ENCODE measurements at regions not wholly inside any gene's neighbourhood (a gene's known extent, or its start where the extent isn't known, plus 50 kb on each side); places are given as distances from the start of the nearest gene placed in this dataset.

- H3K36me3 ChIP-seq (replicated peaks; ENCODE audit: insufficient read depth, low read length), result no peaks in the 10 kb centered on the region
These were observed 216.9 kb upstream of the THBS1 start for GRCh38 chr15:39363761-39364586.

GRCh38 chr15:39364721-39365120 is 216.2 kb upstream of the THBS1 start:
- H3K4me3 ChIP-seq (ENCODE audit: low read length), result no peak overlapping the region
- H3K4me2 ChIP-seq (ENCODE audit: low read depth, low read length), result no peak overlapping the region
- H3K9ac ChIP-seq (ENCODE audit: low read length), result no peak overlapping the region
- H3K9me3 ChIP-seq (replicated peaks; ENCODE audit: insufficient read depth, low read length), result no peaks in the 10 kb centered on the region
- no peaks in the 10 kb centered on the region for H3K9me2 ChIP-seq (replicated peaks; ENCODE audit: insufficient read depth, low read length)
- H3K79me2 ChIP-seq (ENCODE audit: low read length), result no peaks in the 10 kb centered on the region
- no peak for DNase-seq
- H3K27me3 ChIP-seq (replicated peaks; ENCODE audit: insufficient read depth, low read length), result no peaks in the 10 kb centered on the region
- no peak overlapping the region for H2AFZ ChIP-seq (ENCODE audit: low read length)
- no peaks in the 10 kb centered on the region for H4K20me1 ChIP-seq (ENCODE audit: insufficient read depth, low read length)
- TF ChIP-seq CTCF (IDR thresholded peaks at IDR 0.05; ENCODE audit: low read length), result no peak
- no peak for TF ChIP-seq EZH2 (optimal IDR thresholded peaks at IDR 0.05; ENCODE audit: low read depth, low read length)
- no peak for TF ChIP-seq EZH2phosphoT487 (IDR thresholded peaks at IDR 0.05; ENCODE audit: low read length)
- H3K36me3 ChIP-seq (replicated peaks; ENCODE audit: insufficient read depth, low read length), result no peaks in the 10 kb centered on the region
- no peaks in the 10 kb centered on the region for H3K4me1 ChIP-seq (ENCODE audit: low read length)
- H3K27ac ChIP-seq (ENCODE audit: low read length), result no peak overlapping the region
- no peaks in the 10 kb centered on the region for H3F3A ChIP-seq (ENCODE audit: insufficient read depth, low read length)

More at GRCh38 chr15:39363761-39364586, 216.9 kb upstream of the THBS1 start:
- no peak for DNase-seq
- no peak overlapping the region for H3K27ac ChIP-seq (ENCODE audit: low read length)
- H3F3A ChIP-seq (ENCODE audit: insufficient read depth, low read length), result no peaks in the 10 kb centered on the region
- TF ChIP-seq EZH2phosphoT487 (IDR thresholded peaks at IDR 0.05; ENCODE audit: low read length) (no peak), CTCF (IDR thresholded peaks at IDR 0.05; ENCODE audit: low read length) (no peak)
- no peak overlapping the region for H2AFZ ChIP-seq (ENCODE audit: low read length)
- no peaks in the 10 kb centered on the region for H3K79me2 ChIP-seq (ENCODE audit: low read length)
- H3K9ac ChIP-seq (ENCODE audit: low read length), result no peak overlapping the region
- H3K4me3 ChIP-seq (ENCODE audit: low read length), result no peak overlapping the region
- no peaks in the 10 kb centered on the region for H3K9me3 ChIP-seq (replicated peaks; ENCODE audit: insufficient read depth, low read length)
- no peaks in the 10 kb centered on the region for H4K20me1 ChIP-seq (ENCODE audit: insufficient read depth, low read length)
- no peaks in the 10 kb centered on the region for H3K9me2 ChIP-seq (replicated peaks; ENCODE audit: insufficient read depth, low read length)
- no peaks in the 10 kb centered on the region for H3K27me3 ChIP-seq (replicated peaks; ENCODE audit: insufficient read depth, low read length)
- no peaks in the 10 kb centered on the region for H3K4me1 ChIP-seq (ENCODE audit: low read length)
- H3K4me2 ChIP-seq (ENCODE audit: low read depth, low read length), result no peak overlapping the region

GRCh38 chr15:39365161-39365560 is 215.7 kb upstream of the THBS1 start:
- Histone ChIP-seq H3K9ac (ENCODE audit: low read length) (no peak overlapping the region), H3K9me2 (replicated peaks; ENCODE audit: insufficient read depth, low read length) (no peaks in the 10 kb centered on the region), H2AFZ (ENCODE audit: low read length) (no peak overlapping the region), H3K36me3 (replicated peaks; ENCODE audit: insufficient read depth, low read length) (no peaks in the 10 kb centered on the region), H3K4me3 (ENCODE audit: low read length) (no peak overlapping the region), H3F3A (ENCODE audit: insufficient read depth, low read length) (no peaks in the 10 kb centered on the region), H4K20me1 (ENCODE audit: insufficient read depth, low read length) (no peaks in the 10 kb centered on the region), H3K27me3 (replicated peaks; ENCODE audit: insufficient read depth, low read length) (no peaks in the 10 kb centered on the region), H3K79me2 (ENCODE audit: low read length) (no peaks in the 10 kb centered on the region), H3K9me3 (replicated peaks; ENCODE audit: insufficient read depth, low read length) (no peaks in the 10 kb centered on the region), H3K27ac (ENCODE audit: low read length) (no peak overlapping the region), H3K4me1 (ENCODE audit: low read length) (no peaks in the 10 kb centered on the region), H3K4me2 (ENCODE audit: low read depth, low read length) (no peak overlapping the region)
- TF ChIP-seq EZH2phosphoT487 (IDR thresholded peaks at IDR 0.05; ENCODE audit: low read length), result no peak
- DNase-seq, result no peak

- no peaks in the 10 kb centered on the region for H3K9me2 ChIP-seq (replicated peaks; ENCODE audit: insufficient read depth, low read length)
- H3K9me3 ChIP-seq (replicated peaks; ENCODE audit: insufficient read depth, low read length), result no peaks in the 10 kb centered on the region
- H3K79me2 ChIP-seq (ENCODE audit: low read length), result no peaks in the 10 kb centered on the region
- no peak overlapping the region for H3K9ac ChIP-seq (ENCODE audit: low read length)
- no peaks in the 10 kb centered on the region for H4K20me1 ChIP-seq (ENCODE audit: insufficient read depth, low read length)
- H3F3A ChIP-seq (ENCODE audit: insufficient read depth, low read length), result no peaks in the 10 kb centered on the region
- no peak overlapping the region for H3K4me2 ChIP-seq (ENCODE audit: low read depth, low read length)
- H3K27me3 ChIP-seq (replicated peaks; ENCODE audit: insufficient read depth, low read length), result no peaks in the 10 kb centered on the region
- TF ChIP-seq CTCF (IDR thresholded peaks at IDR 0.05; ENCODE audit: low read length), result no peak
- no peak for TF ChIP-seq EZH2phosphoT487 (IDR thresholded peaks at IDR 0.05; ENCODE audit: low read length)
- no peak for TF ChIP-seq EZH2 (optimal IDR thresholded peaks at IDR 0.05; ENCODE audit: low read depth, low read length)
- H3K36me3 ChIP-seq (replicated peaks; ENCODE audit: insufficient read depth, low read length), result no peaks in the 10 kb centered on the region
- DNase-seq, result no peak
- H3K4me1 ChIP-seq (ENCODE audit: low read length), result no peaks in the 10 kb centered on the region
- H3K4me3 ChIP-seq (ENCODE audit: low read length), result no peak overlapping the region
- H2AFZ ChIP-seq (ENCODE audit: low read length), result no peak overlapping the region
- no peak overlapping the region for H3K27ac ChIP-seq (ENCODE audit: low read length)
These were observed 215.0 kb upstream of the THBS1 start for GRCh38 chr15:39365873-39366272.

All from MM.1S (cell line).